Cardiac muscle cell (in vitro differentiated cells and primary cell): ENCODE measurements at regions not wholly inside any gene's neighbourhood (a gene's known extent, or its start where the extent isn't known, plus 50 kb on each side); places are given as distances from the start of the nearest gene placed in this dataset.

ENCODE experiments used
- DNase-seq, 2 donors: peaks; one replicate each; pipeline versions ENCODE4 v3.0.0 to v3.0.0-alpha.2; 2010 to 2017; ENCODE audit warnings: low read depth in 1 of 2, low spot score in 1 of 2
- H3K27ac ChIP-seq: fragments of 200-600 bp; sonication (generic); 2 replicates; pipeline ENCODE4 v1.5.1; 2016
- H3K27me3 ChIP-seq: fragments of 200-600 bp; sonication (generic); 2 replicates; pipeline ENCODE4 v1.6.0; 2016; ENCODE audit warnings: control low read depth
- H3K36me3 ChIP-seq: fragments of 200-600 bp; sonication (generic); 2 replicates; pipeline ENCODE4 v1.5.1; 2016; ENCODE audit warnings: control low read depth
- H3K4me1 ChIP-seq: fragments of 200-600 bp; sonication (generic); 2 replicates; pipeline ENCODE4 v1.8.1; 2017; ENCODE audit warnings: low read depth, mild to moderate bottlenecking, mixed run types
- H3K4me3 ChIP-seq: fragments of 200-600 bp; sonication (generic); 2 replicates; pipeline ENCODE4 v1.5.1; 2016; ENCODE audit warnings: mild to moderate bottlenecking
- H3K9me3 ChIP-seq: fragments of 200-600 bp; sonication (generic); 2 replicates; pipeline ENCODE4 v1.5.1; 2017; ENCODE audit warnings: low read depth, mild to moderate bottlenecking, control low read depth
- CTCF ChIP-seq: IDR thresholded peaks from 2 replicates; pipeline ENCODE4 v1.5.1; 2012; ENCODE audit warnings: low read depth, mild to moderate bottlenecking, low read length

DNA sequence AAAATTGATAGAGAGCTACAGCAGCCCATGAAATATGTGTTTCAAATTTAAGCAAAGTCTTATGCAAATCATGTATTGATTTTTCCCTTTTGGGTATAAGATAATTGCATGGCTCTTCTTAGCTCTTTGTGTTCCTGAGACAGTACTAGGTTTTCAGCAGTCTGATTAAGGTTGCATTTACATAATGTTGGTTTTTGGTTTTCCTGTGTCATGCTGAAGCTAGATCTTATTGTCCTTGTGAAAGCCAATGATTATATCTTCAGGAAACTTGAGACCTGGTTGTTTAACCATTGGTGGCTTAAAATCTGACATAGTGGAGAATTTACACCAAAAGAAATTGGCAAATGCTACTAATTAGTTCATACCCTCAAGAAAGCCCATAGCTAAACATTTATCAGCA is 392.6 kb downstream of the ZPLD1 start:
- no peak overlapping the region for H3K4me3 ChIP-seq
- no peak overlapping the region for H3K27ac ChIP-seq
- no peaks in the 10 kb centered on the region for H3K36me3 ChIP-seq
- H3K9me3 ChIP-seq, result no peaks in the 10 kb centered on the region
- H3K4me1 ChIP-seq, result no peaks in the 10 kb centered on the region
- H3K27me3 ChIP-seq, result no peaks in the 10 kb centered on the region
- no peak for DNase-seq
- no peak for TF ChIP-seq CTCF

DNA sequence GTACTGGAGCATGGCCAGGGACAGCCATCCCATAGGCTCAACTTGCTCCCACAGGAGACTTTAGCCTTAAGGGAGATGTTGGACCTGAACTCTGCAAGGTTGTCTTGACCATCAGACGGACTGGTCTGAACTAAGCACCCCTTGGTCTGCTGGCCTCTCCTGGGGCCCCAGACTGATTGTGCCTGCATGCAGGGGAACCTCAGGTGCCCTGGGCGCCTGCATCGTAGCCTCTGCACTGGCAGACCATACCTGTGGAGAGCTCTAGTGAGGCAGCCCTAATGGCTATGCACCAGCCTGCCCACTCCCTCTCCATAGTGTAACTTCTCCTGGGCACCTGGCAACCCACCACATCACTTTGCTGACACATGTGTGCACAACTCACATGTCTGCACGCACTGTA is 395.6 kb downstream of the ZPLD1 start:
- H3K36me3 ChIP-seq, result no peaks in the 10 kb centered on the region
- H3K4me1 ChIP-seq, result no peaks in the 10 kb centered on the region
- no peaks in the 10 kb centered on the region for H3K27me3 ChIP-seq
- H3K9me3 ChIP-seq, result no peaks in the 10 kb centered on the region
- no peak for DNase-seq
- H3K27ac ChIP-seq, result no peak overlapping the region
- no peak for TF ChIP-seq CTCF
- no peak overlapping the region for H3K4me3 ChIP-seq

DNA sequence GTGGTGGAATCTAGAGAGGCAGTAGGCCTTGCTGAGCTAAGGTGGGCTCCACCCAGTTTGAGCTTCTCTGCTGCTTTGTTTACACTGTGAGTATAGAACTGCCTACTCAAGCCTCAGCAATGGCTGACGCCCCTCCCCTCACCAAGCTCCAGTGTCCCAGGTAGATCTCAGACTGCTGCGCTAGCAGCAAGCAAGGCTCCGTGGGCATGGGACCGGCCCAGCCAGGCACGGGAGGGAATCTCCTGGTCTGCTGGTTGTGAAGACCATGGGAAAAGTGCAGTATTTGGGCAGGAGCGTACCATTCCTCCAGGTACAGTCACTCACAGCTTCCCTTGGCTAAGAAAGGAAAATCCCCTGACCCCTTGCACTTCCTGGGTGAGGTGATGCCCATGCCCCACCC is 407.1 kb downstream of the ZPLD1 start:
- no peak for DNase-seq
- no peak overlapping the region for H3K4me3 ChIP-seq
- H3K9me3 ChIP-seq, result no peaks in the 10 kb centered on the region
- no peaks in the 10 kb centered on the region for H3K27me3 ChIP-seq
- TF ChIP-seq CTCF, result no peak
- H3K4me1 ChIP-seq, result no peaks in the 10 kb centered on the region
- H3K27ac ChIP-seq, result no peak overlapping the region
- no peaks in the 10 kb centered on the region for H3K36me3 ChIP-seq

- no peak overlapping the region for H3K4me3 ChIP-seq
- DNase-seq, result no peak
- no peak for TF ChIP-seq CTCF
- no peak overlapping the region for H3K27ac ChIP-seq
- no peaks in the 10 kb centered on the region for H3K36me3 ChIP-seq
- H3K4me1 ChIP-seq, result no peaks in the 10 kb centered on the region
- H3K9me3 ChIP-seq, result no peaks in the 10 kb centered on the region
- no peaks in the 10 kb centered on the region for H3K27me3 ChIP-seq
These were observed 432.0 kb downstream of the ZPLD1 start for GRCh38 chr3:102866845-102867244.

DNA sequence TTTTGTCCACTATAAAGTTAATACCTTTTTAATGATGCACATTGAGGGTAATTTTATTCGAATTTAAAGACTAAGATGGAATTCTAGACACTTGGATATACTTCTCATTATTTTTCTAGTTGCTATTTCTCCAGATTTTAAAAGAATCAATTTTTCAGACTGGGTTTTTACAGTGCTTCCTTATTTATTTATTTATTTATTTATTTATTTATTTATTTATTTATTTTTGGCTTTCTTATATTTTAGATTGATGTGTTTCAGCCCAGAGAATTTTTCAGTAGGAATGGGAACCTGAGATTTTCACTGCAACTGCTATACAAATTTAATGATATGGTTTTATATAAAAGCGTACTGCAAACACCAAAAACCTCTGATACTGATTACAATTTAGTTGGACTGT is 448.7 kb downstream of the ZPLD1 start:
- no peak for DNase-seq
- Histone ChIP-seq H3K36me3 (no peaks in the 10 kb centered on the region), H3K9me3 (no peaks in the 10 kb centered on the region), H3K4me1 (no peaks in the 10 kb centered on the region), H3K27me3 (no peaks in the 10 kb centered on the region), H3K27ac (no peak overlapping the region), H3K4me3 (no peak overlapping the region)
- no peak for TF ChIP-seq CTCF

DNA sequence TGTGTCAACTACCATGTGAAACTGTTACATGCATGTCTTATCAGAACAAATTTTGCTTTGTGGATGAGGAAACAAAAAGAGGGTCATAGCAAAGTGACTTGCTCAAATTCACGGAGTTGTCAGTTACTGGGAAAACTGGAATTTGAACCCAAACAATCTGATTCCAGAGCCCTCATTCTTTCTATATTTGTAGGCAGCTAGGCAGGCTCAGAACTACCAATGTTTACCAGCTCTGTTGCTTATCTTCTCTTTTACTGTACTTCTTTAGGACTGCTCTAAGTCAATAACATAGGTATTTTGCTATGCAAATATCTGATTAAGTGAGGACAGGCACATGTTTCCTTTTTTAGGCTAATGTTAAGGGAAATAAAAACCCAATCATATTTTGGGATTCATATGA is 450.5 kb downstream of the ZPLD1 start:
- Histone ChIP-seq H3K27me3 (no peaks in the 10 kb centered on the region), H3K9me3 (no peaks in the 10 kb centered on the region), H3K4me3 (no peak overlapping the region), H3K4me1 (no peaks in the 10 kb centered on the region), H3K27ac (no peak overlapping the region), H3K36me3 (no peaks in the 10 kb centered on the region)
- no peak for DNase-seq
- TF ChIP-seq CTCF, result no peak
